OCI-LY1 (cell line): ENCODE measurements at regions not wholly inside any gene's neighbourhood (a gene's known extent, or its start where the extent isn't known, plus 50 kb on each side); places are given as distances from the start of the nearest gene placed in this dataset.

Source experiments
- H2AFZ ChIP-seq: fragments of 200-600 bp; sonication (generic), shearing (Covaris generic); 2 replicates; pipeline ENCODE4 v1.6.0; 2014; ENCODE audit warnings: antibody characterized with exemption, mild to moderate bottlenecking, low read length
- H3F3A ChIP-seq: fragments of 200-600 bp; sonication (generic), shearing (Covaris generic); 2 replicates; pipeline ENCODE4 v1.6.0; 2014; ENCODE audit warnings: mild to moderate bottlenecking, antibody characterized with exemption, low read length, moderate library complexity; ENCODE audit not compliant: insufficient read depth
- H3K27ac ChIP-seq: fragments of 200-600 bp; sonication (generic); 2 replicates; pipeline ENCODE4 v1.5.1; 2014; ENCODE audit warnings: low read length, mixed run types, mild to moderate bottlenecking, low read depth; ENCODE audit not compliant: poor library complexity, severe bottlenecking
- H3K27me3 ChIP-seq: fragments of 200-600 bp; sonication (generic); 2 replicates; pipeline ENCODE4 v1.6.0; 2014; ENCODE audit warnings: antibody characterized with exemption, mild to moderate bottlenecking, low read length, moderate library complexity; ENCODE audit not compliant: insufficient read depth
- H3K36me3 ChIP-seq: fragments of 200-600 bp; sonication (generic); 2 replicates; pipeline ENCODE4 v1.6.1; 2014; ENCODE audit warnings: mild to moderate bottlenecking, antibody characterized with exemption, low read length, moderate library complexity, mixed read lengths; ENCODE audit not compliant: insufficient read depth
- H3K4me1 ChIP-seq: fragments of 200-600 bp; sonication (generic); 2 replicates; pipeline ENCODE4 v1.5.1; 2014; ENCODE audit warnings: mild to moderate bottlenecking, low read length, moderate library complexity; ENCODE audit not compliant: insufficient read depth, severe bottlenecking
- H3K4me2 ChIP-seq: fragments of 200-600 bp; sonication (generic), shearing (Covaris generic); 2 replicates; pipeline ENCODE4 v1.6.1; 2014; ENCODE audit warnings: low read length
- H3K4me3 ChIP-seq: fragments of 200-600 bp; sonication (generic); 2 replicates; pipeline ENCODE4 v1.5.1; 2014; ENCODE audit warnings: low read length, low read depth, mild to moderate bottlenecking, mixed read lengths; ENCODE audit not compliant: poor library complexity, severe bottlenecking
- H3K79me2 ChIP-seq: fragments of 200-600 bp; shearing (Covaris generic); 2 replicates; pipeline ENCODE4 v1.6.1; 2016; ENCODE audit warnings: mixed run types, low read length, mixed read lengths; ENCODE audit not compliant: insufficient read depth
- H3K9ac ChIP-seq: fragments of 200-600 bp; sonication (generic), shearing (Covaris generic); 2 replicates; pipeline ENCODE4 v1.6.1; 2014; ENCODE audit warnings: mild to moderate bottlenecking, low read length, mixed read lengths
- H3K9me2 ChIP-seq: fragments of 200-600 bp; sonication (generic), shearing (Covaris generic); 2 replicates; pipeline ENCODE4 v1.6.1; 2014; ENCODE audit warnings: low read depth, mild to moderate bottlenecking, low read length, mixed read lengths
- H3K9me3 ChIP-seq: fragments of 200-600 bp; shearing (Covaris generic); 2 replicates; pipeline ENCODE4 v1.6.1; 2014; ENCODE audit warnings: low read length, mixed read lengths
- H4K20me1 ChIP-seq: fragments of 200-600 bp; sonication (generic), shearing (Covaris generic); 2 replicates; pipeline ENCODE4 v1.6.0; 2016; ENCODE audit warnings: mild to moderate bottlenecking, low read length; ENCODE audit not compliant: insufficient read depth
- EZH2 ChIP-seq: fragments of 200-600 bp; sonication (generic), shearing (Covaris generic); IDR thresholded peaks from 2 replicates; pipeline ENCODE4 v1.8.0; 2017; ENCODE audit warnings: borderline replicate concordance, mixed run types, mild to moderate bottlenecking, antibody characterized with exemption, low read length, moderate library complexity, mixed read lengths
- TF ChIP-seq, protein P1 (sequence below): fragments of 200-600 bp; sonication (generic), shearing (Covaris generic); IDR thresholded peaks from 2 replicates; pipeline ENCODE4 v1.5.1; 2017; ENCODE audit warnings: mild to moderate bottlenecking, antibody characterized with exemption, low read length, moderate library complexity, mixed read lengths

DNA sequence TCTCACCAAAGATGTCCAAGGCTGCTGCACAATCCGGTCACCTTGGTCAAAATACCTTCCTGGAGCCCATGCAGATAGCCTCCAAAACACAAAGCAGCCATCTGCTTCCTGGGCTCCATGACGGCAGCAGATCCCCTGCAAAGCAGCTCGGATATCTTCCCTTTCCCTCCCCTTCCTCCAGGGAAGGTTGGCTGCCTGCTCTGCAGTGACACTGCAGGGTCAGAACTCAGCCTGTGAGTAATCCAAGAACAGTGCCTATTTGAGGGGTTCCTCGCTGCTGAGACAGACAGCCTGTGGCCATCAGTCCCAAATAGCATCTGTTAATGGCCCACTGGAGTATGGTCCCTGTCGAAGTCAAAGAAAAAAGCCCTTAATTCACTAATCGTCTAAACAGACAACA, 270.8 kb downstream of the PREX1 start:
- Histone ChIP-seq H3K9me3 (no peaks in the 10 kb centered on the region), H3K4me1 (no peaks in the 10 kb centered on the region), H3K27ac (no peak overlapping the region), H4K20me1 (no peaks in the 10 kb centered on the region), H3K9me2 (no peaks in the 10 kb centered on the region), H2AFZ (no peak overlapping the region), H3K4me2 (no peak overlapping the region), H3K9ac (no peak overlapping the region), H3K4me3 (no peak overlapping the region), H3K36me3 (no peaks in the 10 kb centered on the region), H3K27me3 (no peaks in the 10 kb centered on the region), H3F3A (no peaks in the 10 kb centered on the region), H3K79me2 (no peaks in the 10 kb centered on the region)
- TF ChIP-seq, protein P1, sequence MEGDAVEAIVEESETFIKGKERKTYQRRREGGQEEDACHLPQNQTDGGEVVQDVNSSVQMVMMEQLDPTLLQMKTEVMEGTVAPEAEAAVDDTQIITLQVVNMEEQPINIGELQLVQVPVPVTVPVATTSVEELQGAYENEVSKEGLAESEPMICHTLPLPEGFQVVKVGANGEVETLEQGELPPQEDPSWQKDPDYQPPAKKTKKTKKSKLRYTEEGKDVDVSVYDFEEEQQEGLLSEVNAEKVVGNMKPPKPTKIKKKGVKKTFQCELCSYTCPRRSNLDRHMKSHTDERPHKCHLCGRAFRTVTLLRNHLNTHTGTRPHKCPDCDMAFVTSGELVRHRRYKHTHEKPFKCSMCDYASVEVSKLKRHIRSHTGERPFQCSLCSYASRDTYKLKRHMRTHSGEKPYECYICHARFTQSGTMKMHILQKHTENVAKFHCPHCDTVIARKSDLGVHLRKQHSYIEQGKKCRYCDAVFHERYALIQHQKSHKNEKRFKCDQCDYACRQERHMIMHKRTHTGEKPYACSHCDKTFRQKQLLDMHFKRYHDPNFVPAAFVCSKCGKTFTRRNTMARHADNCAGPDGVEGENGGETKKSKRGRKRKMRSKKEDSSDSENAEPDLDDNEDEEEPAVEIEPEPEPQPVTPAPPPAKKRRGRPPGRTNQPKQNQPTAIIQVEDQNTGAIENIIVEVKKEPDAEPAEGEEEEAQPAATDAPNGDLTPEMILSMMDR = no peak
- TF ChIP-seq EZH2 = no peak

DNA sequence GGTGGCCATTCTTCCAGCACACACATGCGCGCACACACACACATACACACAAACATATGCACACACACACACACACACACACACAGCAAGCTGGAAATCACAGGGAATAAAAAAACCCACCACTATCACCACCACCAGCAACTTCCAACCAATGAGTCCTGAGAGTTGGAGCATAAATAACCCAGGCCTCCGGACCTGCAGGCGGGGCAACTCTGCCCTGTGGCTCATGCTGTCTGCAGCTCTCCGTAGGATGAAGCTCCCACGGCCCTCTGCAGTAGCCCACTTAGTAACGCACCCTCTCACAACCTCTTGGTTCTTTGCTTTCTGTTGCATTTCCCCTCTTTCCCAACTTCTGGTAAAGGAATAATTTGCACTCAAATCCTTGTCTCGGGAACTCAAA, 275.2 kb downstream of the PREX1 start:
- no peaks in the 10 kb centered on the region for H3K9me2 ChIP-seq
- H2AFZ ChIP-seq = no peak overlapping the region
- no peaks in the 10 kb centered on the region for H3F3A ChIP-seq
- H3K4me1 ChIP-seq = no peaks in the 10 kb centered on the region
- H3K79me2 ChIP-seq = no peaks in the 10 kb centered on the region
- H3K27me3 ChIP-seq = no peaks in the 10 kb centered on the region
- no peaks in the 10 kb centered on the region for H4K20me1 ChIP-seq
- H3K9ac ChIP-seq = no peak overlapping the region
- no peak overlapping the region for H3K4me3 ChIP-seq
- no peaks in the 10 kb centered on the region for H3K36me3 ChIP-seq
- TF ChIP-seq, protein P1 = no peak
- no peak for TF ChIP-seq EZH2
- H3K4me2 ChIP-seq = no peak overlapping the region
- no peaks in the 10 kb centered on the region for H3K9me3 ChIP-seq
- no peak overlapping the region for H3K27ac ChIP-seq

DNA sequence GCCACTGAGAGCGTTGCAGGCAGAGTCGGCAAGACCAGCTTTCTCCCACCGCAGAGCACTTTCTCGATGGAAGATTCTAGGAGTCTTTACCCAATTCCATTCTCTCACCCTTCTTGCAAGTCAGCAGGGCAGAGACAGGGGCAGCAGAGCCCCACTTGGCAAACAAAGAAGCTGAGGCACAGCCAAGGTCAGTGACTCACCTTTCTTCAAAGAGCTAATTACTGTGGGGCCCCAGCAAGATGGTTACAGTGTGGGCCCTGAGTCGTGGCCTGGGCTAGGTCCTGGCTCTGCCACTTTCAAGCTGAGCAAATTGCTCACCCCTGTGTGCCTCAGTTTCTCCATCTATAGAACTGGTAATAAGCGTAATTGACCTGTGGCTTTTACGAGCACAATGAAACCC, 277.0 kb downstream of the PREX1 start:
- H3K4me2 ChIP-seq = no peak overlapping the region
- no peaks in the 10 kb centered on the region for H3K79me2 ChIP-seq
- no peaks in the 10 kb centered on the region for H3F3A ChIP-seq
- no peak overlapping the region for H3K9ac ChIP-seq
- H3K4me1 ChIP-seq = no peaks in the 10 kb centered on the region
- H3K36me3 ChIP-seq = no peaks in the 10 kb centered on the region
- no peaks in the 10 kb centered on the region for H3K27me3 ChIP-seq
- TF ChIP-seq, protein P1 = no peak
- H2AFZ ChIP-seq = no peak overlapping the region
- no peaks in the 10 kb centered on the region for H3K9me3 ChIP-seq
- H3K9me2 ChIP-seq = no peaks in the 10 kb centered on the region
- H3K4me3 ChIP-seq = no peak overlapping the region
- H4K20me1 ChIP-seq = no peaks in the 10 kb centered on the region
- H3K27ac ChIP-seq = no peak overlapping the region
